ENCODE measurements at regions not wholly inside any gene's neighbourhood (a gene's known extent, or its start where the extent isn't known, plus 50 kb on each side); places are given as distances from the start of the nearest gene placed in this dataset.

- no peak for DNase-seq
Measured at GRCh38 chr1:56416495-56416894, 162.9 kb downstream of the PLPP3 start.

GRCh38 chr1:56415720-56416119 lies 163.6 kb downstream of the PLPP3 start:
- DNase-seq: no peak

- no peak for DNase-seq
Measured at GRCh38 chr1:56415258-56415657, 164.1 kb downstream of the PLPP3 start.

GRCh38 chr1:56414728-56415224 lies 164.6 kb downstream of the PLPP3 start:
- DNase-seq: no peak

GRCh38 chr1:56413671-56414199 lies 165.6 kb downstream of the PLPP3 start:
- no peak for DNase-seq

- DNase-seq: no peak
Measured at GRCh38 chr1:56411484-56412180, 167.7 kb downstream of the PLPP3 start.

- no peak for DNase-seq
Measured at GRCh38 chr1:56411021-56411420, 168.3 kb downstream of the PLPP3 start.

GRCh38 chr1:56410405-56410804 lies 169.0 kb downstream of the PLPP3 start:
- no peak for DNase-seq

GRCh38 chr1:56409112-56409691 lies 170.2 kb downstream of the PLPP3 start:
- no peak for DNase-seq

- DNase-seq: no peak
Measured at GRCh38 chr1:56406821-56407220, 172.5 kb downstream of the PLPP3 start.

GRCh38 chr1:56404561-56405030 lies 174.8 kb downstream of the PLPP3 start:
- no peak for DNase-seq

GRCh38 chr1:56404066-56404465 lies 175.3 kb downstream of the PLPP3 start:
- no peak for DNase-seq

- DNase-seq: no peak
Measured at GRCh38 chr1:56403321-56403720, 176.0 kb downstream of the PLPP3 start.

- no peak for DNase-seq
Measured at GRCh38 chr1:56401191-56401590, 178.2 kb downstream of the PLPP3 start.

GRCh38 chr1:56400526-56400925 lies 178.8 kb downstream of the PLPP3 start:
- DNase-seq: no peak

- no peak for DNase-seq
Measured at GRCh38 chr1:56399795-56400194, 179.6 kb downstream of the PLPP3 start.

GRCh38 chr1:56399326-56399725 lies 180.0 kb downstream of the PLPP3 start:
- DNase-seq: no peak

- DNase-seq: no peak
Measured at GRCh38 chr1:56397811-56398231, 181.5 kb downstream of the PLPP3 start.

GRCh38 chr1:56397409-56397808 lies 182.0 kb downstream of the PLPP3 start:
- DNase-seq: no peak

GRCh38 chr1:56396581-56396980 lies 182.8 kb downstream of the PLPP3 start:
- DNase-seq: no peak

- DNase-seq: no peak
Measured at GRCh38 chr1:56395776-56396175, 183.6 kb downstream of the PLPP3 start.

GRCh38 chr1:56394298-56394697 lies 185.1 kb downstream of the PLPP3 start:
- no peak for DNase-seq

GRCh38 chr1:56390934-56391731 lies 188.2 kb downstream of the PLPP3 start:
- no peak for DNase-seq
